VCaP (cell line): ENCODE measurements at regions not wholly inside any gene's neighbourhood (a gene's known extent, or its start where the extent isn't known, plus 50 kb on each side); places are given as distances from the start of the nearest gene placed in this dataset.

Source experiments
- H3K27ac ChIP-seq: fragments of 450-650 bp; 2 replicates; pipeline ENCODE4 v1.5.1; 2017
- CTCF ChIP-seq: fragments of 450-650 bp; conservative IDR thresholded peaks from 2 replicates; pipeline ENCODE4 v1.5.1; 2017; ENCODE audit warnings: mild to moderate bottlenecking, moderate library complexity

- peak overlapping the region; percentile 53 for H3K27ac ChIP-seq
- no peak for TF ChIP-seq CTCF
Measured at GRCh38 chr10:57960406-57960805, 307.3 kb downstream of the IPMK start.

GRCh38 chr10:57959318-57960006 lies 308.2 kb downstream of the IPMK start:
- no peak for TF ChIP-seq CTCF
- H3K27ac ChIP-seq, result peak overlapping the region; percentile 53

GRCh38 chr10:57955076-57955475 lies 312.6 kb downstream of the IPMK start:
- TF ChIP-seq CTCF, result no peak
- no peak overlapping the region for H3K27ac ChIP-seq

GRCh38 chr10:57952741-57953140 lies 315.0 kb downstream of the IPMK start:
- H3K27ac ChIP-seq, result no peak overlapping the region

GRCh38 chr10:57950442-57950974 lies 317.2 kb downstream of the IPMK start:
- H3K27ac ChIP-seq, result no peak overlapping the region
- no peak for TF ChIP-seq CTCF

More at GRCh38 chr10:57952741-57953140, 315.0 kb downstream of the IPMK start:
- no peak for TF ChIP-seq CTCF

GRCh38 chr10:57948796-57949195 lies 318.9 kb downstream of the IPMK start:
- TF ChIP-seq CTCF, result no peak

GRCh38 chr10:57946833-57947232 lies 320.9 kb downstream of the IPMK start:
- no peak overlapping the region for H3K27ac ChIP-seq
- TF ChIP-seq CTCF, result no peak

More at GRCh38 chr10:57948796-57949195, 318.9 kb downstream of the IPMK start:
- no peak overlapping the region for H3K27ac ChIP-seq
